NCI-H2196 (cell line): ENCODE measurements at regions not wholly inside any gene's neighbourhood (a gene's known extent, or its start where the extent isn't known, plus 50 kb on each side); places are given as distances from the start of the nearest gene placed in this dataset.
"Not testable (repeated sequence)": the region's sequence is repeated elsewhere in the genome, so short reads cannot be mapped to it uniquely, and the experiment has no call there.

Source experiments
- DNase-seq: peaks from one replicate; lab custom pipeline; 2025; ENCODE audit not compliant: unreplicated experiment; lab: John Stamatoyannopoulos, UW

DNA sequence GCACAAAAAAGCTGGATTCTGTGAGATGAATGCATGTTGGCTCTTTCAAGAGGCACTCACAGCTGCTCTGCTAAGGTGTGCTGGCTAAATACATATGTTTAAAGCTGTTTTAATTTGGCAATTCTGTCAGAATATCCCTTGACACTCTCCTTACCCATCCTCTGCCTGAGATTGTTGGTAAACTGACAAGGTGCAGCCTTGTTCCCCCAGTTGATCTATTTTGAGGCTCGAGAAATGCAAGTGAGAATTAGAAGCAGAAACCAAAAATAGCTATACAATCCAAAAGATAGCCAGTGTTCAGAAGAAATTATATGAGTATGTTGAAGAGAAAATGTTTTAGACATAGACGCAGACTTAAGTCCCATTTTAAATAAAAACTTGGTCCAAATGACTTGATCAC is 971.7 kb upstream of the GYPC start:
- DNase-seq, result no peak

DNA sequence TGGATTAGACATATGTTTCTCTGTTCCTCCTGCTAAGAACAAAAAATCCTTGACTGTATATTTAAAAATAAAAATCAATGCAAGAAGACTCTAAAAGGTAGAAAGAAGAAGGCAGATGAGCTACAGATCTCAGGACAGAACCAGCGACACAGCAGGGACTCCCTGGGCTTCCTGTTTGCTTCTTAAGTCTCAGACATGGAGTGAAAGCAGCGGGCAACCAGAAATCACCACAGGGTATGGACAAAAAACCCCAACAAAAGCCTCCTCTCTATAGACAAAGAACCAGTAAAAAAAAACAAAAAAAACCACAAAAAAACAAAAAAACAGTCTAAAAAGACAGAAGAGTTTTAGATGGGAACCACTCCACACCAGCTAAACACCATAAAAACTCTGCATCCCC is 971.0 kb upstream of the GYPC start:
- no peak for DNase-seq

DNA sequence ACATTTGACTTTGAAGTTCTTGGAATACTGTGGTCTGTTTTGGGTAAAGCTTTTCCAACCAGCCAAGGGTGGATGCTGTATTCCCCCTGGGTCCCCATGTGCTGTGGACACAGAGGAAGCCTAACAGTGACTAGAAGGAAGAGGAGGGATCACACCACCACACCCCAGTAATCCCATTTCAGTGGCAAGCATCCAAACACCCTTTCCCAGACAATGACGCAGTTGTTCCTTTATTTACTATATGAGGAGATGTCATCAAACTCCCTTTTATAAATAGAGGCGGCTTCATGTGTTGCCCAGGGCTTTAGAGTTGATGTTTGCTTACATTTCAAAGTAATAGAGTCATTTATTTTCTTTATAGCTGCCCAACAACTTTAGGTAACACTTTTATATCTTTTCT is 959.4 kb upstream of the GYPC start:
- DNase-seq, result no peak

DNA sequence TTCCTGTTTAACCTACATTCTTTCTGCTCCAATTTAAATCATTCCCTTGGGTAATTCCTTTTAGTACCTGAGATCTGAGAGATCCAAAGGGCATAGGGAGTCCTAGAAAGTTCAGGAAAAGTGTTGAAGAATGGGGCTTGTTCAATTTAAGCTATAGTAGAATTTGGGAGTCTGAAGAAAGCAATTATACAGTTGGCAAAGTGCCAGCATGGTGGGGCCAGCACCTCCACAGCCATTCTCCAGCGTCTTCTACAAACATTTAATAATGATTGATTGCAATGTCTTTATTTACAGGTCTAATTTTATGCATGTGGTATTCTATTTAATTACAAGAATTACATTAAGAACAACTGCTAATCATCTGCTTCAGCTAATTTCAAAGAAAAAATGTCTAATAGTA is 957.7 kb upstream of the GYPC start:
- no peak for DNase-seq

DNA sequence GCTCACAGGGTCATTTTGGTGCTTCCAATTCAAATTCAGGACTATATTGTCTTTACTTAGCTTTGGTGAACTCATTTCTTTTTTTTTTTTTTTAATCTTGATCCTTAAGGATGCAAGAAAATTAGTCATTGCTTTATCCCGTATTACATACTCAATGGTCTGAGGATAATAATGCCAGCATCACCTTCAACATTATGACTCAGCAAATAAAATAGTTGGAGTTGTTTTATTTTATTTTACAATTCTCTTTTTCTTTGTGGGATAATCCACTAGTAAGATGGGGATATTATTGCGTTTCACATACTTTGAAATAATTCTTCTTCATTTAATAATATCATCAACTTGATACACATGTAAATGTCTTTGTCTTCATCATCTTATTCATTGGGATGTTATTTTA is 954.9 kb upstream of the GYPC start:
- DNase-seq, result no peak

DNA sequence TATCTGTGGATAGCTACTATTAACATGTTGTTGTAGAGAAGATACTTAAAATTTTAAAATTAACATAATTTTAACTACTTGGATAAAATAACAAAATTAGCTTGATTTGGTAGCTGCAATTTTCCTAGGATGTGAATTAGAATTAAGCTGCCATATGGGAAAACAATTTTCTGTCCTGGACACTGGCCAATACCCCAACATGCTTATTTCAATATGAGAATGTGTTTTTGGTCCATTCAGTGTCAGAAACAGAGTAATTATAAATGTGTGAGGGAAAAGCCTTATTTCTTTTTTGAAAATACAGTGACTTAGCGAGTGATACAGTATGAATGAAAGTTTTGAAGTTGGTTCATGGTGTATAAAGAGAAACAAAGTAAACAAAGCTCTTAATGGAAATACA is 948.3 kb upstream of the GYPC start:
- DNase-seq, result no peak

DNA sequence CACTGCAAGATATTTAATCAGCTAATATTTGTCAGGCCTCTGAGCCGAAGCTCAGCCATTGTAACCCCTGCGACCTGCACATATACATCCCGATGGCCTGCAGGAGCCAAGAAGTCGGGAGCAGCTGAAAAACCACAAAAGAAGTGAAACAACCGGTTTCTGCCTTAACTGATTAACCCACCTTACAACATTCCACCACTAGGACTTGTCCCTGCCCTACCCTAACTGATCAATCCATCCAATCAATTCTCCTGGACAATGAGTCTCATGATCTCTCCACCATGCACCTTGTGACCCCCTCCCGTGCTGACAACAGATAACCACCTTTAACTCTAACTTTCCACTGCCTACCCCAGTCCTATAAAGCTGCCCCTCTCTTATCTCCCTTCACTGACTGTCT is 945.4 kb upstream of the GYPC start:
- no peak for DNase-seq

DNA sequence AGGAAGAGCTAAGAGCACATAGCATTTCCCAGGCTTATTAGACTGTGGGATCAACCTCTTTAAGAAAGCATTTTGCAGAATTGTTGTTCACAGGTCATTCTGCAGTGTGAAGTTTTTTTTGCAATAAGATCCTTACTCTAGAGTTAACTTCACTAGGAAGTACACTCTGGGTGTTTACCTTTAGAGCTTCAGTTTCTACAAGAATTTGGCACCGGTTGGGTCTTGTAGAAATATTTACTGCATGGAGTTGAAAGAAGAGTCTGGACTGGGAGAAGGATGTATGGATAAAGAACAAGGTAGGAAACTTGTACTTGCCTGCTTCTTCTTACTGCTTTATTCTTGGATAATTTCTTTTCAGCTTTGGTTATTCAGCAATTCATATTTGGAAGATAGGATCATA is 944.9 kb upstream of the GYPC start:
- DNase-seq, result no peak

DNA sequence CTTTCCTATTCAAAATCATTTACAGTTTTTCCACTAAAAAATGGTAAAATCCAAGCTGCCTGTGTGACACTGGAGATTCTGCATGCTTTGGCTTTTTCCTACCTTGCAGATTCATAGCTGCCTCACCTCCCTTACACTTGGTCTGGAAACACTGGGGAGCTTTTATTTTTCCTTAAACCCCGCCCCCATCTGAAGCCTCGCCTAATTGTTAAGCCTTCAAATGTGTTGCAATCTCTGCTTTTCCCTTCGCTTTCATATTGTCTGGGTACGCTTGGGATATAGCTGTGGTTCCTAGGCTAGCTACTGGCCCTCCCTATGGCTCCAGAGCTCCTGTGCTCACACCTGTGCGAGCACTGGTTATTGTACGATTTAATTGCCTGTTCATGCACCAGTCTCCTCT is 942.4 kb upstream of the GYPC start:
- DNase-seq, result no peak

DNA sequence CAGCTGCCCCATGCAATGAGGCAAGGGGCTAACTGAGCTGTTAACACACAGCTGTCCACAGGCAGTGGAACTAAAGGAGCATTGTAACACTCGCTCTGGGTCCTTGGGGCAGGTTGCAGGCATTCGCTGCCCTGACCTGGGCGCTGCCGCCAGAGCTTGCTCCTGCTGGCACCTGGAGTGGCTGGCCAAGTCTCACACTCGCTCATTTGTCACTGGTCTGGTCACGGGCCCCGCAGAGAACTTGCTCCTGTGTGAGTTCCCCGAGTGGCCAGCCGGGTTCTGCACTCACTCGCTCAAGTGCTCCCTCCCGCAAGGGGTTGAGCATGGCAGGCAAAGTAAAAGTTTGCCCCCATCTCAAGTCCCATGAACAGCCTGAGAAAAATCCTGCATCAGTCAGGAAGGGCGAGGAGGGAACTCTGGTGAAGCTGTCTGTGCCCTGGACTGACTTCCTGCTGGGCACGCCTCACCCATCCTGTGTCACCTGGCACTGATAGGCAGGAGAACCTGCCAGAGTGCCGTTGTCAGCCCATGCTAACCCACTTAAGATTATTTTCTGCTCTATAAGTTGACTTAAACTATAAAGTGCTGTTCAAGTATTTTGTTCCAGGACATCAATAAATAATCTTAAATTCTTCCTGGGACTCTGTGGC is 934.8 kb upstream of the GYPC start:
- DNase-seq, result no peak

DNA sequence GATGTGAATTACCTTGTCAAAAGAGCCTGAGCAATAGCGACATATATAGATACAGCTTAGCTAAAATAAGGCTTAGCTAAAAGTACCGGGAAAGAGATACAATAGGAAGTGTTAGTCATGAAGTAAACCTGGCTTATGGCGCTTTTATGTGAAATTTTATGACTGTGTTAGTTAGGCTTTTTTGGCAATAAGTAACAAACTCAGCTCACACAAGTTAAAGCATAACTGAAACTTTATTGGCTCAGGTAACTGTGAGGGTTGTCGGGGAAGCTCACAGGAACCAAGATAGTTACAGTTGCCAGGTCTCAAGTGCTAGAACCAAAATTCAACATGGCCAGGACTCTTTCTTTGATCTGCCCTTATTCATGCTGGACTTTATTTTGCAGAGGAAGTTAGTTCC is 925.0 kb upstream of the GYPC start:
- DNase-seq, result no peak

DNA sequence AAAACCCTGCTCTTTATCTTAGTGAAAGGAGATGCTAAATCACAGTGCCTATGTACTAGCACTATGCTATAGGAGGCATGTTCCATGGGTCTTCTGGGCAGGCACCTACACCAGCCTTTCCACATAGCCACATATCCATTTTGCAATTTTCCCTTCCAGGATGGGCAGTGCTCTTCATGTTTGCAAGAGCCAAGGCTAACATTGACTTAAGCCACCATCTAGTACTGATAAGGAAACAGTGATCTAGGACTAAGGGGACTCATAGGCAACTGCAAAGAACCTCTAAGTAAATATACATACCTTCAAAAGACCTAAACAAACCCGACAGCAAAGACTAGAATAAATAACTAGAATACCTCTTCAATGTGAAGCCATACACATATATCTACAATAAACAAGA is 919.7 kb upstream of the GYPC start:
- no peak for DNase-seq

DNA sequence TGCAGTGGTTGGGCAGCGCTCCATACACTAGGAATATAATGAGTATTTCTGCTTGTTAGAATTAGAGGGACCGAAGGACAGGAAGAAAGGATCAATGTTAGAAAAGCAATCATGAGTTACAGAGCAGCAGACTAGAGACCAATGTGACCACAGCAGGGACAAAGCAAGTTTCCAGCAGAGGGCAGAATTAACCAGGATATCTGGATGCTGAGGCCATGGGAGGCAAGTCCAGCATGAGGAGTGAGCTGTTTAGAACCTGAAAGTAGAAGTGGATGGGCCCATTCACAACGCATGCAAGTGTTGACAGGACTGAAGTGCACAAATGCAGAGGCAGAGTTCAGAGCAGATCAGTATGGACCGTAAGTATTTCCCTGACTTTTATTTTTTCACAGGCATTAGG is 910.4 kb upstream of the GYPC start:
- DNase-seq, result peak; percentile 29

DNA sequence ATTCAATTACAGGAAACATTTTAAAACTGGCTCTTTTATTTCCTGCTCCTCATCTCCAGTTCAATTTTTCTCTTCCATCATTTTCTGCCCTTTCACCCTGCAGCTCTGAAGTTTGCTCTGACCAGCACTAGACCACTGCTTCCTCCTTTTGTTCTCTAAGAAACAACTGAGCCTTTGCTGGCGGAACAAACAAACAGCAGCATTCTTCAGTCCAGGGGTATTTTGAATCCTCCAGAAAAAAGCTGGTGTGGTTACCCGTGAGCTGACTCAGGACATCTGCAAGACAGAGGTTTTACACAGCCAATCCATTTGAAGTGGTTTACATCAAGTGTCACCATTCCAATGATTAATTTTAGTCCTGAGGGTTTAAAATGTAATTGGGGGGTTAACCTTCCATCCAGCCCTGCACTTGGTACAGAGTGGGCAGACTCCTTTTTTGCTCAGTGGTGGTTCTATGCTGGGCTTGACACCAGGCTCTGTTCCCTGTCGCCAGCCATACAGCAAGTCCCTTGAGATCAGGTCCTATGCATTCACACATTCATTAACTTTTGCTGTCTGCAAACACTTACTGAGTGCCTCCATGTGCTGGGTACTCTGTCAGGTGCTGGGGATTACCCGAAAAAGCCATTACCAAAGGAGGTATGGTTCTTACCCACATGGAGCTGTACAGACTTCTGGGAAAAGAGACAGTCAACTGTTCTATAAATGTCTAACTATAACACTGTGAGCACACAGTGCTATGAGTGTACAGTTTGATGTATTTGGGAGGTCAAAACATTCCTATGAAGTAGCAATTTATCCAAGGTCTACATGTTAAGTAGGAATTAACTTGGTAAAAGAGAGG is 909.4 kb upstream of the GYPC start:
- no peak for DNase-seq

DNA sequence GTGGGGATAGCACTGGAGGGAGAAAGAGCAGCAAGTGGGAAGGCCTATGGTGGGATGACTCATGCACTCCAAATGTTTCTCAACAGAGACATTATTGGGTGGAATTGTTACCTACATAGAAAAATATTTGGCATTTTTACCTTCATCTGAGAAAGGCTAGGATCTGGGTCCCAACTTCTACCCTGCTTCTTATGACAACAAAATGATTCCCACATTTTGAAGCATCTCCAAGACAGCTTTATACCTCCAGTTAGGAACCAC is 908.9 kb upstream of the GYPC start:
- DNase-seq, result no peak

DNA sequence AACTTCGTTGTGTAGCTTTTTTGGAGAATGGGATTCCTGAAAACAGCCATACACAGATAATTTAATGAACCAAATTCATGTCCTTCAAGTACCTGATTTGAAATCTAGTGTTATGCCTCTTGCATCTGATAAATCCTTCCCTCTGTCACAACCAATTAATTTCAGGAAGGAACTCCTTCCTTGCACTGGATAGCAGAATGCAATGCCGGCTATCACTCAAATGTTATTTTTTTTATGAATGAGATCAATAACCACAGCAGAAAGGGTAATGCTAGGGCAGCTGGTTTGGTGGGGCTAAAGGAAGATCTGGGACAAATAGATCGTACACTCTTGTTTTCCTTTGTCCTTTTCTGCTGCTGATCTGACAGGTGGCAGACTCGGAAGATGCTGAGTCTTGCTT is 899.5 kb upstream of the GYPC start:
- DNase-seq, result no peak

DNA sequence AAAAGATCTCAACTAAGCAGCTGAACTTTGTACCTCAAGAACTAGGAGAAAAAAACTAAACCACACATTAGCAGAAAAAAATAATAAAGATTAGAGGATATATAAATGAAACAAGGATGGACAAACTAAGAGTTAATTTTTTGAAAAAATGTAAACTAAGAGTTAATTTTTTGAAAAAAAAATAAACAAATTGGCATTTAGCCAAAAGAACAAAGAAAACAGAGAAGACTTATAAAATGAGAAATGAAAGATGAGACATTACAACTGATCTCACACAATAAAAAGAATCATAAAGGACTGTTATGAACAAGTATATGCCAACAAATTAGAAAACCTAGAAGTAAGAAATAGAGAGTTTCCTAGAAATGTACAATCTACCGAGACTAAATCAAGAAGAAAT is 859.2 kb upstream of the GYPC start:
- no peak for DNase-seq

DNA sequence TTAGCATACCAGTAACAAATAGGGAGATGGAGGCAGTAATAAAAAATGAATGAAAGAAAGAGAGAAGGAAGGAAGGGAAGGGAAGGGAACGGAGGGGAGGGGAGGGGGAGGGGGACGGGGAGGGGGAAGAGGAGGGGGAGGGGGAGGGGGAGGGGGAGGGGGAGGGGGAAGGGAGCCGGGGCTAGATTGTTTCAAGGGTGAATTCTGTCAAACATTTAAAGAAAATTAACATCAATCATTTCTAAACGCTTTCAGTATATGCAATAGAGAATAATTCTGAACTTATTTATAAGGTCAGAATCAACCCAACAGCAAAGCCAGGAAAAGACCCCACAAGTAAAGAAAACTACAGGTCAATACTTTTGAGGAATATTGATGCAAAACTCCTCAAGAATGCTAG is 858.8 kb upstream of the GYPC start:
- DNase-seq, result no peak

DNA sequence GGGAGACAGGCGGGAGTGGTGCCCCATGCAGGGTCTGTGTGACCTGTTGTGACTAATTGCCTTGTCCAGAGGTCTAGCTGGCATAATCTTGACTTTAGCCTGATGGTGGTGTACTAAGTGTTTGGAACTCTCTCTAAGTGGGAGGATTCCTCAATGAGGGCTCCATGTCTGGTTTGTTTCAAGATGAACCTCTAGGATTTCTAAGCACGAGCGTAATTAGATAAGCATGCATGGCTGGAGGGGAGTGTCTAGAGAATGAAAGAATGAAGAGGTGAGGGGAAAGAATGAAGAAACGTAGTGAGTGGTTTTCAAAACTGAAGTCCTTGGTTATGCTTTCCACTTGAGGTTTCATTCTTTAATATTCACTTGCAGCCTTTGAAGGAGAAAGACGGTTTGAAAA is 833.2 kb upstream of the GYPC start:
- no peak for DNase-seq

DNA sequence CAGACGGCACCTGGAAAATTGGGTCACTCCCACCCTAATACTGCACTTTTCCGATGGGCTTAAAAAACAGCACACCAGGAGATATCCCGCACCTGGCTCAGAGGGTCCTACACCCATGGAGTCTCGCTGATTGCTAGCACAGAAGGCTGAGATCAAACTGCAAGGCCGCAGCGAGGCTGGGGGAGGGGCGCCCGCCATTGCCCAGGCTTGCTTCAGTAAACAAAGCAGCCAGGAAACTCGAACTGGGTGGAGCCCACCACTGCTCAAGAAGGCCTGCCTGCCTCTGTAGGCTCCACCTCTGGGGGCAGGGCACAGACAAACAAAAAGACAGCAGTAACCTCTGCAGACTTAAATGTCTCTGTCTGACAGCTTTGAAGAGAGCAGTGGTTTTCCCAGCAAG is 830.2 kb upstream of the GYPC start:
- DNase-seq, result not testable (repeated sequence)

DNA sequence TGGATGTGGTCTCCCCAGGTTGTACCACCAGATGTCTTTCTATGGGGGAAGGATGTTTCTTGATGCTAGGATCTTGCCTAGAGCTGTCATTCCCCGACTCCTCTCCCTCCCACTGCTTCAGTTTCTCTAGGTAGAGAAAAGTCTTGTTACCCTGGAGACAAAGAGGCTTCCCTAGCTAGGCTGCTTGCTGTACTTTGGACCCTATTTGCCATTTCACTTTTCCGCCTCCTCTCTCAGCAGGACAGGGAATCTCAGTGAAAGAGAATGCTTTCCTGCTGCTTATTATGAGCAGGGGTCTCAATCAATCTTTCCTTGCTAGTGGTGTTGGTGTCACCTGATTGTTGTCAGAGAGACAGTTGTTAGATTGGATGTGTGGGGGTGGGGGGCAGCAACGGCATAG is 818.8 kb upstream of the GYPC start:
- DNase-seq, result no peak

DNA sequence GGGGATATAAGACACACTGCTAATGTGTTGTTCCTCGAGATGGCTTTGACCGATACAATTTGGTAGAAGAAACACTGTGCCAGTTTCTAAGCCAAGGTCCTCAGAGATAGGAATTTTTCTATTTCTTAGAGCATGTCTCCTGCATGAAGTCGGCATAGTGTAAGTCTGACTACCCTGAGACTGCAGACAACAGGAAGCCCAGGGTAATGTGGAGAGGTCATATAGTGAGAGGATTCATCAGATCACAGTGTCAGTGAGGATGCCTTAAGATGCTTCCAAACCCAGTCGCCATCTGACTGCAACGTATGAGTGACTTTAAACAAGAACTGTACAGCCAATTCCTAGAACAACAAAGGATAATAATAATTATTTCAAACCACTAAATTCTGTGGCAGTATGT is 818.3 kb upstream of the GYPC start:
- no peak for DNase-seq

DNA sequence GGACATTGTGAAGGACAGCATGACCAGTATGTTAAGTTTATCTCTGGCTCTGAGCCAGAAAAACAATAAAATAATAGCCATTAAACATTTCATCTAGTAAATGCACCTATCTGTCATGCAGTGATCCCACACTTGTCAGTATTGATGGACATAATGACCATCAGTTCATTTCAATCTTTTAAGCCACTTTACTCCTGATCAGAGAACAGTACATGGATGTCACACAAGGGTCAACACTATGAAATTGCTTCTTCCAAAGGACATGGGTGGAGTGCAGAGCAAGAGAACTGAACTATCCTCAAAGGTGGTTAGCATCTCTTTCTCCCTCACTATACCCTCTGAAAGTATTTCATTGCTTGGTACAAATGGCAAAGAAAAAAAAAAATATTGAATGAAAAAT is 816.0 kb upstream of the GYPC start:
- DNase-seq, result no peak
